NCI-H2196 treated with DMSO at 0.1 percent for 48 hours (cell line): ENCODE measurements at regions not wholly inside any gene's neighbourhood (a gene's known extent, or its start where the extent isn't known, plus 50 kb on each side); places are given as distances from the start of the nearest gene placed in this dataset.
"Not testable (repeated sequence)": the region's sequence is repeated elsewhere in the genome, so short reads cannot be mapped to it uniquely, and the experiment has no call there.

Experiments used
- DNase-seq: peaks from one replicate; lab custom pipeline; 2025; ENCODE audit not compliant: unreplicated experiment; lab: John Stamatoyannopoulos, UW

GRCh38 chr13:90654970-90655369 lies 692.5 kb upstream of the MIR17HG start:
- no peak for DNase-seq

- not testable (repeated sequence) for DNase-seq
These were observed 683.3 kb upstream of the MIR17HG start for GRCh38 chr13:90664200-90664599.

- no peak for DNase-seq
These were observed 673.7 kb upstream of the MIR17HG start for GRCh38 chr13:90673746-90674145.

GRCh38 chr13:90675129-90675528 lies 672.4 kb upstream of the MIR17HG start:
- DNase-seq = no peak

- DNase-seq = no peak
These were observed 666.7 kb upstream of the MIR17HG start for GRCh38 chr13:90680826-90681225.

- DNase-seq = no peak
These were observed 663.8 kb upstream of the MIR17HG start for GRCh38 chr13:90683711-90684131.

- DNase-seq = no peak
These were observed 661.0 kb upstream of the MIR17HG start for GRCh38 chr13:90686442-90686841.

GRCh38 chr13:90689111-90689510 lies 658.4 kb upstream of the MIR17HG start:
- DNase-seq = no peak

- DNase-seq = no peak
These were observed 656.9 kb upstream of the MIR17HG start for GRCh38 chr13:90690458-90691080.

- DNase-seq = no peak
These were observed 651.2 kb upstream of the MIR17HG start for GRCh38 chr13:90696254-90696653.

GRCh38 chr13:90696656-90697055 lies 650.8 kb upstream of the MIR17HG start:
- no peak for DNase-seq

- DNase-seq = no peak
These were observed 647.1 kb upstream of the MIR17HG start for GRCh38 chr13:90700340-90700739.

- DNase-seq = no peak
These were observed 646.2 kb upstream of the MIR17HG start for GRCh38 chr13:90701264-90701663.

GRCh38 chr13:90702050-90702449 lies 645.4 kb upstream of the MIR17HG start:
- no peak for DNase-seq

GRCh38 chr13:90706631-90707030 lies 640.9 kb upstream of the MIR17HG start:
- DNase-seq = no peak

GRCh38 chr13:90708128-90708527 lies 639.4 kb upstream of the MIR17HG start:
- no peak for DNase-seq

GRCh38 chr13:90709319-90709718 lies 638.2 kb upstream of the MIR17HG start:
- no peak for DNase-seq

- no peak for DNase-seq
These were observed 637.2 kb upstream of the MIR17HG start for GRCh38 chr13:90710164-90710759.

- DNase-seq = no peak
These were observed 633.9 kb upstream of the MIR17HG start for GRCh38 chr13:90713441-90714133.

GRCh38 chr13:90715485-90715884 lies 632.0 kb upstream of the MIR17HG start:
- DNase-seq = no peak

GRCh38 chr13:90717451-90717936 lies 630.0 kb upstream of the MIR17HG start:
- DNase-seq = no peak

GRCh38 chr13:90719461-90719860 lies 628.0 kb upstream of the MIR17HG start:
- DNase-seq = no peak
